GM19397 (cell line): ENCODE measurements at regions not wholly inside any gene's neighbourhood (a gene's known extent, or its start where the extent isn't known, plus 50 kb on each side); places are given as distances from the start of the nearest gene placed in this dataset.

Source experiments
- ATAC-seq: cut with Tn5 transposase; IDR thresholded peaks from one replicate; pipeline ENCODE4 v1.9.1; 2021; ENCODE audit warnings: mild to moderate bottlenecking, moderate library complexity; ENCODE audit not compliant: unreplicated experiment

GRCh38 chr2:52258038-52258437 lies 1226.1 kb upstream of the NRXN1 start:
- no peak for ATAC-seq

GRCh38 chr2:52253416-52253980 lies 1221.6 kb upstream of the NRXN1 start:
- ATAC-seq: no peak

- no peak for ATAC-seq
Observed at GRCh38 chr2:52238782-52239181, 1206.8 kb upstream of the NRXN1 start.

- no peak for ATAC-seq
Observed at GRCh38 chr2:52222128-52222527, 1190.2 kb upstream of the NRXN1 start.

GRCh38 chr2:52220393-52220792 lies 1188.5 kb upstream of the NRXN1 start:
- ATAC-seq: no peak

GRCh38 chr2:52210611-52211010 lies 1178.7 kb upstream of the NRXN1 start:
- ATAC-seq: no peak

GRCh38 chr2:52210161-52210560 lies 1178.2 kb upstream of the NRXN1 start:
- no peak for ATAC-seq

GRCh38 chr2:52194342-52194741 lies 1162.4 kb upstream of the NRXN1 start:
- ATAC-seq: no peak

- ATAC-seq: no peak
Observed at GRCh38 chr2:52193804-52194203, 1161.9 kb upstream of the NRXN1 start.

GRCh38 chr2:52192656-52193055 lies 1160.7 kb upstream of the NRXN1 start:
- no peak for ATAC-seq

GRCh38 chr2:52181080-52181479 lies 1149.1 kb upstream of the NRXN1 start:
- ATAC-seq: no peak

GRCh38 chr2:52178845-52179244 lies 1146.9 kb upstream of the NRXN1 start:
- ATAC-seq: no peak

GRCh38 chr2:52145005-52145404 lies 1113.1 kb upstream of the NRXN1 start:
- no peak for ATAC-seq

GRCh38 chr2:52144590-52144989 lies 1112.7 kb upstream of the NRXN1 start:
- ATAC-seq: no peak

- no peak for ATAC-seq
Observed at GRCh38 chr2:52141076-52141475, 1109.1 kb upstream of the NRXN1 start.

GRCh38 chr2:52139241-52139640 lies 1107.3 kb upstream of the NRXN1 start:
- no peak for ATAC-seq

- no peak for ATAC-seq
Observed at GRCh38 chr2:52135235-52135634, 1103.3 kb upstream of the NRXN1 start.

GRCh38 chr2:52128081-52128480 lies 1096.1 kb upstream of the NRXN1 start:
- no peak for ATAC-seq

GRCh38 chr2:52127527-52127926 lies 1095.6 kb upstream of the NRXN1 start:
- no peak for ATAC-seq

GRCh38 chr2:52117299-52117698 lies 1085.4 kb upstream of the NRXN1 start:
- no peak for ATAC-seq

- no peak for ATAC-seq
Observed at GRCh38 chr2:52115750-52116149, 1083.8 kb upstream of the NRXN1 start.

- no peak for ATAC-seq
Observed at GRCh38 chr2:52113338-52113737, 1081.4 kb upstream of the NRXN1 start.

- ATAC-seq: no peak
Observed at GRCh38 chr2:52112141-52112540, 1080.2 kb upstream of the NRXN1 start.
